ENCODE measurements at regions not wholly inside any gene's neighbourhood (a gene's known extent, or its start where the extent isn't known, plus 50 kb on each side); places are given as distances from the start of the nearest gene placed in this dataset.

- peaks cover 3% of the 10 kb centered on the region for H3K27me3 Mint-ChIP-seq
- H3K27ac Mint-ChIP-seq: no peak overlapping the region
- no peaks in the 10 kb centered on the region for H3K4me1 Mint-ChIP-seq (ENCODE audit: low read depth)
These were observed 129.2 kb upstream of the ARHGAP5 start for GRCh38 chr14:31947680-31948595.

GRCh38 chr14:31949709-31950108 lies 127.4 kb upstream of the ARHGAP5 start:
- H3K36me3 Mint-ChIP-seq (ENCODE audit: low read depth): no peaks in the 10 kb centered on the region
- H3K27me3 Mint-ChIP-seq: peaks cover 5% of the 10 kb centered on the region
- H3K27ac Mint-ChIP-seq: no peak overlapping the region
- intact Hi-C loops (cut with micrococcal nuclease): no loop called here
- no peaks in the 10 kb centered on the region for H3K4me1 Mint-ChIP-seq (ENCODE audit: low read depth)
- H3K9me3 Mint-ChIP-seq: no peaks in the 10 kb centered on the region
- no peak overlapping the region for H3K4me3 Mint-ChIP-seq

More at GRCh38 chr14:31947680-31948595, 129.2 kb upstream of the ARHGAP5 start:
- Mint-ChIP-seq H3K4me3 (no peak overlapping the region), H3K36me3 (ENCODE audit: low read depth) (no peaks in the 10 kb centered on the region), H3K9me3 (no peaks in the 10 kb centered on the region)
- intact Hi-C loops (cut with micrococcal nuclease): no loop called here

- Mint-ChIP-seq H3K4me1 (ENCODE audit: low read depth) (no peaks in the 10 kb centered on the region), H3K4me3 (no peak overlapping the region), H3K27me3 (peaks cover 5% of the 10 kb centered on the region), H3K27ac (no peak overlapping the region), H3K36me3 (ENCODE audit: low read depth) (no peaks in the 10 kb centered on the region), H3K9me3 (no peaks in the 10 kb centered on the region)
- intact Hi-C loops (cut with micrococcal nuclease): no loop called here
These were observed 126.8 kb upstream of the ARHGAP5 start for GRCh38 chr14:31950331-31950730.

DNA sequence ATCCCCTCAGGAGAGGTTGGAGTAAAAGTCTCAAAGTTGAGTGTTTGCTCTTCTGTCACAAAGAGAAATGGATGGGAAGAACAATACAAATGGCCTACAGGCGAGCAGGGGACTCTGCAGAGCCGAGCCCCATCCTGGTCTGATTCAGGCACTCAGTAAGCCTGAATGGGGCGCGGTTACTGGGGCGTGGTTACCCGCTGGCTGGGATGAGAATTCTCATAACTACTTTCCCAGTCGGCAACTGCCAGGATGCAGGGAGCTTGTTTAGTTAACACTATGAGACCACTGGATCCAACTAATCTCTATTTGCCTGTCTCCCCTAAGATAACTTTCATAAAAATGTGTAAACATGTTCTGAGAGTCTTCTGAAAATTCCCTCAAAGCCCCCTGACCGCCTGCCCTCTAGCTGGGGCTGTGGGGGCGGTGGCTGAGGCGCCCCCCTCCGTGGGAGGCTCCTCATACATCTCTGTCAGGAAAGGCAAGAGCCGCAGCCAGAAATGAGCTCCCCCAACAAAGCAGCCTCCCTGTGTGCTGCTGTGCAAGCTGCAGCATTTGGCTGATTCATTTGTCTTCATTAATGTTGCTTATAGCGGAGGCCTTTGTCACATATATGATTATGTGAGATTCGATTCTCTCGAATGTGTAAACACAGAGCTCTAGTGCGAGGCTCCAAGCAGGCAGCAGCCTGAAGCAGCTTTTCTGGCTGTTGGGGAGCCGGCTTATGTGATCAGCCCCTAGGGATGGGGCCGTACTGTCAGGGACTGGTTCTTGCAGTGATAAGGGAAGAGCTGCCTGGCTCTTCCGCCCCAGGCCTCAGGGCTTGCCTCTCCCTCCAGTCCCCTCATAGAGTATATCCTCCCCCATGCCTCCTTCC lies 126.1 kb upstream of the ARHGAP5 start:
- Mint-ChIP-seq H3K27ac (no peak overlapping the region), H3K27me3 (peaks cover 5% of the 10 kb centered on the region), H3K4me1 (ENCODE audit: low read depth) (no peaks in the 10 kb centered on the region)

GRCh38 chr14:31951638-31951964 lies 125.5 kb upstream of the ARHGAP5 start:
- Mint-ChIP-seq H3K9me3 (no peaks in the 10 kb centered on the region), H3K27ac (no peak overlapping the region), H3K4me3 (no peak overlapping the region), H3K36me3 (ENCODE audit: low read depth) (no peaks in the 10 kb centered on the region), H3K4me1 (ENCODE audit: low read depth) (no peaks in the 10 kb centered on the region), H3K27me3 (peaks cover 5% of the 10 kb centered on the region)
- intact Hi-C loops (cut with micrococcal nuclease): no loop called here

More for the DNA sequence above, 126.1 kb upstream of the ARHGAP5 start:
- intact Hi-C loops (cut with micrococcal nuclease): no loop called here
- H3K9me3 Mint-ChIP-seq: no peaks in the 10 kb centered on the region
- no peaks in the 10 kb centered on the region for H3K36me3 Mint-ChIP-seq (ENCODE audit: low read depth)
- H3K4me3 Mint-ChIP-seq: no peak overlapping the region

DNA sequence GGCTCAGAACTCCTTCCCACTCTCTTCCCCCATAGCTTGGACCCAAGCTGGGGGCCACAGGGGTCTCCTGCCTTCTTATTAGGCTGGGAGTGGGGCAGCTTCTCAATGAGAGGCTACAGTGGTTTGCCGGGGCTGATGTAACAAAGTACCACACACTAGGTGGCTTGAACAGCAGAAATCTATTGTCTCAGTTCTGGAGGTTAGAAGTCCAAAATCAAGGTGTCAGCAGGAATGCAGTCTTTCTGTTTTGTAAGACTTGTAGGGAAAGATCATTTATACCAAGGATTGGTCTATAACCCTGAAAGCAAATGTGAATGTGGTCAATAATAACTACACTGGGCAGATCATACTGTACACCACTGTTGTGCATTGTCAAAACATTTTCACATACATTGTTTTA lies 124.5 kb upstream of the ARHGAP5 start:
- intact Hi-C loops (cut with micrococcal nuclease): no loop called here
- peaks cover 5% of the 10 kb centered on the region for H3K27me3 Mint-ChIP-seq
- no peaks in the 10 kb centered on the region for H3K4me1 Mint-ChIP-seq (ENCODE audit: low read depth)
- no peak overlapping the region for H3K27ac Mint-ChIP-seq
- no peaks in the 10 kb centered on the region for H3K9me3 Mint-ChIP-seq
- H3K36me3 Mint-ChIP-seq (ENCODE audit: low read depth): no peaks in the 10 kb centered on the region
- H3K4me3 Mint-ChIP-seq: no peak overlapping the region

DNA sequence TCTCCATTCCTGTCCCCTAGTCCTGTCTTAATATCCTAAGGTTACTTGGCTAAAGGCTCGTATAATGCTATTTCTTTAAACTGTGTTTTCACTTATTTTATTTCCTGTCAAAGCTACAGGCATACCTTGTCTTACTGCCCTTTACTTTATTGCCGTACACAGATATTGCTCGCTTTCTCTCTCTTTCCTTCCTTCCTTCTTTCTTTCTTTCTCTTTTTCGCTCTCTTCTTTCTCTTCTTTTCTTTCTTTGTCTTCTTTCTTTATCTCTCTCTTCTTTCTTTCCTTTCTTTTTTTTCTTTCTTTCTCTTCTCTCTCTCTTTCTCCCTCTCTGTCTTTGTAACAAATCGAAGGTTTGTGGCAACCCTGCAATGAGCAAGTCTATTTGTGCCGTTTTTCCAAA lies 123.9 kb upstream of the ARHGAP5 start:
- Mint-ChIP-seq H3K27me3 (peaks cover 5% of the 10 kb centered on the region), H3K27ac (no peak overlapping the region), H3K4me1 (ENCODE audit: low read depth) (no peaks in the 10 kb centered on the region), H3K36me3 (ENCODE audit: low read depth) (no peaks in the 10 kb centered on the region), H3K9me3 (no peaks in the 10 kb centered on the region), H3K4me3 (no peak overlapping the region)
- intact Hi-C loops (cut with micrococcal nuclease): no loop called here

- no peak overlapping the region for H3K27ac Mint-ChIP-seq
- no peak overlapping the region for H3K4me3 Mint-ChIP-seq
- H3K36me3 Mint-ChIP-seq (ENCODE audit: low read depth): no peaks in the 10 kb centered on the region
- peaks cover 5% of the 10 kb centered on the region for H3K27me3 Mint-ChIP-seq
- H3K4me1 Mint-ChIP-seq (ENCODE audit: low read depth): no peaks in the 10 kb centered on the region
- intact Hi-C loops (cut with micrococcal nuclease): no loop called here
- H3K9me3 Mint-ChIP-seq: peaks cover under 1% of the 10 kb centered on the region
These were observed 122.1 kb upstream of the ARHGAP5 start for GRCh38 chr14:31954991-31955390.

GRCh38 chr14:31955936-31956579 lies 121.0 kb upstream of the ARHGAP5 start:
- Mint-ChIP-seq H3K27ac (no peak overlapping the region), H3K4me3 (no peak overlapping the region), H3K27me3 (peaks cover 3% of the 10 kb centered on the region), H3K9me3 (peaks cover 11% of the 10 kb centered on the region), H3K36me3 (ENCODE audit: low read depth) (no peaks in the 10 kb centered on the region), H3K4me1 (ENCODE audit: low read depth) (no peaks in the 10 kb centered on the region)
- intact Hi-C loops (cut with micrococcal nuclease): no loop called here

- Mint-ChIP-seq H3K36me3 (ENCODE audit: low read depth) (no peaks in the 10 kb centered on the region), H3K27ac (no peak overlapping the region), H3K9me3 (peaks cover 11% of the 10 kb centered on the region)
These were observed 119.5 kb upstream of the ARHGAP5 start for GRCh38 chr14:31957565-31957964.

GRCh38 chr14:31960039-31960438 lies 117.1 kb upstream of the ARHGAP5 start:
- H3K36me3 Mint-ChIP-seq (ENCODE audit: low read depth): no peaks in the 10 kb centered on the region

More at GRCh38 chr14:31957565-31957964, 119.5 kb upstream of the ARHGAP5 start:
- intact Hi-C loops (cut with micrococcal nuclease): no loop called here
- Mint-ChIP-seq H3K4me1 (ENCODE audit: low read depth) (no peaks in the 10 kb centered on the region), H3K27me3 (peaks cover 2% of the 10 kb centered on the region), H3K4me3 (no peak overlapping the region)

DNA sequence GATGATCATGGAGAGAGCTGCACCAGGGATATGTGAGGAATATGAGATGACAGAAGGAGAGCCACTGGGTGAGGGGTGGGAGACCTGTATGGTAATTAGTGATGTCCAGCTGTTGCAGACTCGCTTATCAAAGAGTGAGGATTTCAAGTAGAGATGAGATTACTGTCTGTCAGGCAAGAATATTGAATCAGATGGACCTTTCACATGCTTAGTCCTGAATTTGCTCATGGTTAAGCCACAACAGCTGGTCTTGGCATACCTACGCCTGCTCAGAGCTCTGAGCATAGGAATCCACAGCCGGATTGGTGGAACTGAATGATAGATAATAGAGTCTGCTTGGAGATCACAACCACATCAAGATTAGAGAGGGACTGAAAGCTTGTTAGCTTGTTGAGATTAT lies 115.2 kb upstream of the ARHGAP5 start:
- Mint-ChIP-seq H3K9me3 (peaks cover 11% of the 10 kb centered on the region), H3K4me1 (ENCODE audit: low read depth) (no peaks in the 10 kb centered on the region), H3K36me3 (ENCODE audit: low read depth) (no peaks in the 10 kb centered on the region), H3K4me3 (no peak overlapping the region), H3K27ac (no peak overlapping the region), H3K27me3 (peaks cover 2% of the 10 kb centered on the region)
- intact Hi-C loops (cut with micrococcal nuclease): no loop called here

More at GRCh38 chr14:31960039-31960438, 117.1 kb upstream of the ARHGAP5 start:
- Mint-ChIP-seq H3K4me1 (ENCODE audit: low read depth) (no peaks in the 10 kb centered on the region), H3K27me3 (peaks cover 2% of the 10 kb centered on the region), H3K9me3 (peaks cover 11% of the 10 kb centered on the region), H3K4me3 (no peak overlapping the region), H3K27ac (no peak overlapping the region)
- intact Hi-C loops (cut with micrococcal nuclease): no loop called here

DNA sequence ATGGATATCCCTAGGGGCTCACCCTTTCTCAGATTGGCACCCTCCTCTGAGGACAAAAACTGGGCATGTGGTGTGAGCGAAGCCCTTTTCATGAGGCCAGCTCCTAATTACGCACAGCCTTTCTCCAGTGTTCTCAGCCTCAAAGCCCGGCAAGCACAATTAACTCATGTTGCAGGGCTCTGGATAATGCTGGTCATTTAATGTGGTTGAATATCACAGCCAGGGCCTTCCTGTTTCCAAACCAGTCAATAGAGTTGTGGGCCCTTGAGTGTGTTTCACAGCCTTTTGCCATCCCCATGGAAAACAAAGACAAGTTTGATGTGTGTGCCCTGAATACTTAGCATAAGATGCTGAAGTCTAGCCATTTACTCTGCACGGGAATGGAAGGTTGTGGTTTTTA lies 114.2 kb upstream of the ARHGAP5 start:
- no peaks in the 10 kb centered on the region for H3K4me1 Mint-ChIP-seq (ENCODE audit: low read depth)
- peaks cover 11% of the 10 kb centered on the region for H3K9me3 Mint-ChIP-seq
- H3K36me3 Mint-ChIP-seq (ENCODE audit: low read depth): no peaks in the 10 kb centered on the region
- H3K4me3 Mint-ChIP-seq: no peak overlapping the region
- H3K27me3 Mint-ChIP-seq: peaks cover 2% of the 10 kb centered on the region
- no peak overlapping the region for H3K27ac Mint-ChIP-seq
- intact Hi-C loops (cut with micrococcal nuclease): no loop called here

DNA sequence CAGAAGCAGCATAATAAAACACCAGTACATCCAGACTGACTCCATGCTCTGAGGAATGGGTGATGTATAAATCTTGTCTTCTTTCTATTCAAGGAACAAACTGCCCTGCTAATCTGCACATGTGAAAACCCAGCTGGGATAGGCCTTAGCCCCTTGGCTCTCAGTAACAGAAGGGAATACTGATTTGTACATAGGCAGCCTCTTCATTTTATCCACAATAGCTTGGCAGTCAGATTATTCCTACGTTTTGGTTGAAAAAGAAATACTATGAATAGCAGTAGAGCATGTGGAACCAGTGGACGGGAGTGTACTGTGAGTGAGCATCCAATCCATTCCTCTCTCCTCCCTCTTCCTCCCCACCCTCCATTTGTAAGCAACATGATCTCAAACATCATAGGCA lies 113.5 kb upstream of the ARHGAP5 start:
- no peak overlapping the region for H3K27ac Mint-ChIP-seq
- no peaks in the 10 kb centered on the region for H3K36me3 Mint-ChIP-seq (ENCODE audit: low read depth)
- H3K4me1 Mint-ChIP-seq (ENCODE audit: low read depth): peaks cover 3% of the 10 kb centered on the region
- no peak overlapping the region for H3K4me3 Mint-ChIP-seq
- peaks cover 11% of the 10 kb centered on the region for H3K9me3 Mint-ChIP-seq
- peaks cover 2% of the 10 kb centered on the region for H3K27me3 Mint-ChIP-seq
- intact Hi-C loops (cut with micrococcal nuclease): no loop called here
